ENCODE measurements at regions not wholly inside any gene's neighbourhood (a gene's known extent, or its start where the extent isn't known, plus 50 kb on each side); places are given as distances from the start of the nearest gene placed in this dataset.

DNA sequence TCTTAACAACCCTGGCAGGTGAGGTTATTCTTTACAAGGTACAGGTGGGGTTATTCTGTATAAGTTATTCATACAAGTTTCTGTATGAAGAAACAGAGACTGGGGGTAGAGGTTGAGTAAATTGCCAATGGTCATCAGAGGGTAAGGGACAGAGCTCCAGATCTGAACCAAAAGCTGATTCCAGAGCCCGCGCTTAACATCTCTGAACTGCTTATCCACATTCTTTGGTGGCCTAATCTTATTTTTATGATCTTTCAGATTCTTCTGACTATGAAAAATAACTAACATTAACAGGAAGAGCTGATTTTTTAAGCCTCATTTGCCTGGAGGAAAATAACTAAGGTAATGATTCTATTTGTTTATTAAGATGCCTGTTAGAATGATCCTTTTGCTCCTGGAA lies 63.9 kb upstream of the BARHL2 start:
- DNase-seq (ENCODE audit: low spot score): no peak

GRCh38 chr1:90779573-90779972 lies 62.5 kb upstream of the BARHL2 start:
- DNase-seq (ENCODE audit: low spot score): no peak

DNA sequence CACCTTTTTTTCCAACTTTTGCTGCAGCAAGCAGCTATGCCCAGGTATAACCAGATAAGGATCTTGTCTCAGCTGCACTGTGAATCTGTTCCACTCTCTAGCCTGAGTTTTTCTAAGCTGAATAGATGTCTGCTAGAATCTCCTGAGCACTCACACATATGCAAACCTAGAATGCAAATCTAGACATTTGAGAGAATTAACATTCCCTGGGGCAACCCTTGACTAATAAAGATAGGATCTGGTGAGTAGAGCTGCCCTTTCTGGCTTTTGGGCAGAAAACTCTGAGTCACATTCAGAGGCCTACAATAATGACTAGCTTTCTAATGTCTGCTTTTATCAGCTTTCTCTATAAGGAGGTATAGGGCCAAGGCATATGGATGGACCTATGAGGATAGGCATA lies 61.4 kb upstream of the BARHL2 start:
- DNase-seq (ENCODE audit: low spot score): no peak

GRCh38 chr1:90773812-90774211 lies 56.7 kb upstream of the BARHL2 start:
- no peak for DNase-seq (ENCODE audit: low spot score)

DNA sequence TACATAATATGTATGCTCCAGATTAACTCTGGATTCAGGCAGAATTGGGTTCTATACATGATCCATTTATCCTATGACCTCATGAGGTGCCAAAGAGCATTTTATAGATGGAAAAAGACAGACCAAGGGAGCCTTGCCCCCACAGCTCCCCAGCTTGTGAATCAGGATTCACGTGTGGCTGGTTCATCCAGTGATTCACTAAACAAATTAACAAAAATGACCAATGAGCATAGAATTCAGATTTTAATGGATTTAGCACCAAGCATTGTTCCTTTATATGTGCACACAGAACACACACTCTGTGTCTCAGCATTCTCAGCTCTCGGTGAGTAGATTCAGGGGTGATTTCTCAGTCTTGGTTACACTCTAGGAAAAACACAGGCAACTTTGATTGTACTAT lies 51.7 kb upstream of the BARHL2 start:
- no peak for DNase-seq (ENCODE audit: low spot score)

- DNase-seq (ENCODE audit: low spot score): no peak
Observed at GRCh38 chr1:90768098-90768497, 51.0 kb upstream of the BARHL2 start.

Data from D341Med (cell line).